Fibroblast of skin of scalp (primary cell): ENCODE measurements at regions not wholly inside any gene's neighbourhood (a gene's known extent, or its start where the extent isn't known, plus 50 kb on each side); places are given as distances from the start of the nearest gene placed in this dataset.
A peak's percentile ranks its signal among the peaks of the same experiment; 100 is the strongest.

ENCODE experiments used
- DNase-seq: peaks from one replicate; pipeline ENCODE4 v3.0.0-alpha.2; 2013

DNA sequence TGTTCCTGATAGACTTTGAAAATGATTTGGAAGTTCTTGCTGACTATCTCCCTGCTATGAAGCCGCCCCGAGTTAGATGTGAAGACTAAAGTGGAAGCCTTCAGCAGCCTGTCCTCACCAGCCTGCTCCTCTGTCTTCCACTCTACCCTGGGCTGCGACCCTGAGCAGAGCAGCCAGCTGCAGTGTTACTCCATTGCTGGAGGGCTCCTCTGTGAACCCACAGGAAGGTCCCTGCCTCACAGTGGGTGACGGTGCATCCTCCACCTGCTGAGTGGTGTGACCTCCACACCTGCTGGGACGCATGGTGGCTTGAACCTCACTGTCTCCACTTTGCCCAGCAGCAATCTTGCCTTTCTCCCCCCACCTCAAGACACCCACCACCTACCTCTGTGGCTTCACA, 116.4 kb downstream of the IRS2 start:
- no peak for DNase-seq

DNA sequence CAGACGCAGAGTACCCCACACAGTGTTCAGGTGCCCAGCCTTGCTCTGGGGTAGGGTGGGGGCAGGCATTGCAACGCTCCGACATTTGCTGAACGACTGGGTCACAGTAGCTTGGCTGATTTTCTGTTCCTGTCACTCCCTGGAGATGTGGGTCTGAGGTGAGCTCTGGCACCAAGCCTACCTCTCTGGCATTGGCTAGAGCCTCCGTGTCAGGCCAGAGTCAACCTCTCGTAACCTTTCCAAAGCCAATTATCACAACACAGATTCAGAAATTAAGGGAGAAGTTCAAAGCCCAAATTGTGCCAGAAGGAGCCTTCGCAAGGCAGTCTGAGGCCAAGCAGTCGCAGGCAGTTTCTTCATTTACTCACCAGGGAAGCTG, 117.2 kb downstream of the IRS2 start:
- no peak for DNase-seq

DNA sequence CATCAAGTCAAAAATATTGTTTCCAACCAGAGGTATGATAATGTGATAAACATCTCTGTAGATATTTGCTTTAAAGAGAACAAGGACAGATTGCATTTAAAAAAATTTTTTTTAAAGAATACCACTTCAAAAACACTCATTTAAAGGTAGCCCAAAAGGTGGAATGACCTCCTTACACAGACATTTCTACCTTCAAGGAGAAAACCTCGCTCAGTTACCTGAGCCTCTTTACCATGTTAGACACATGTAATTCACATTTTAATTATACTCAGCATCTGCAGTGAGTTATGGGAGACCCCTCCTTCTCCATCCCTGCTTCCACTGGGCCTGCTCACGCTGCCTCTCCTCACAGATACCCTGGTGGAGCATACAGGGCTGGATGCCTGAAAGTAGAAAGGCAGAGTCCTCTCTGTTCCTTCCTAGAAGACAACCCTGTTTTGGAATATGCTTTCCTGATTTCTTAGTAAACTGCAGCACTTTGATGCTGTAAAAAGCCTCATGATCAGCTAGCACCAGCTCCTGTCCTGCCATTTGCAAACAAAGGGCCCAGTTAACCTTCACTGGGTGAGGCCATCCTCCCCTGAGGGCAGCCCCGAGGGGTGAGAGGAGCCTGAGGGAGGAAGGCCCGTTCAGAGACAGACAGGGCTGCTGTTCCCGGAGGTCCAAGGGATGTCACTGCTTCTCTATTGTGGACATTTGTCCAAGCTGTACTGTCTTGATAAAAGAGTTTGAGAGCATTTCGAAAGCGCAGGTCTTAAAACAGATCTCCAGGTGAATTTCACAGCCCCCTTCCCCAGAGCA, 117.8 kb downstream of the IRS2 start:
- DNase-seq = no peak

DNA sequence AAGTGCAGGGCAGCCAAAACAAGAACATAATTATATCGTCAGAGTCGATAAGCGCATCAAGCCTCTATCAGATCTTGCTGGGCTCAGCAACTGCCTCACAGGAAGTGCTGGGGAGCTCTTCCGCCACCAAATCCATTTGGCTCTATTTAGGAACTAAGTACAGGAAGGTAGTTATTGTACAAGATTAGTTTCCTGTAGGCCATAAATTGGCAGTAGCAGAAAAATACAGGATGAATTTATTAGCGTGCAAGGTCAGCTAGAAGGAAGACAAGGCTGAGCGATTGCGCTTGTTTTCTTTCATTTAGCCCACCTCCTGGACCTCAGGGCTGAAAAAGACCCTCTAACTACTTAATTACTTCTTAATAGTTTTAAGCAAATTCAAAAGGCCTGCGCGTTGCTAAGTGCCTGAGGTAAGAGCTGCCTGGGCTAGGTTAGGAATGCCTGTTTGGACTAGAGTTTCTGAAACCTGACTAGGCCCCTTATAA, 118.5 kb downstream of the IRS2 start:
- no peak for DNase-seq

DNA sequence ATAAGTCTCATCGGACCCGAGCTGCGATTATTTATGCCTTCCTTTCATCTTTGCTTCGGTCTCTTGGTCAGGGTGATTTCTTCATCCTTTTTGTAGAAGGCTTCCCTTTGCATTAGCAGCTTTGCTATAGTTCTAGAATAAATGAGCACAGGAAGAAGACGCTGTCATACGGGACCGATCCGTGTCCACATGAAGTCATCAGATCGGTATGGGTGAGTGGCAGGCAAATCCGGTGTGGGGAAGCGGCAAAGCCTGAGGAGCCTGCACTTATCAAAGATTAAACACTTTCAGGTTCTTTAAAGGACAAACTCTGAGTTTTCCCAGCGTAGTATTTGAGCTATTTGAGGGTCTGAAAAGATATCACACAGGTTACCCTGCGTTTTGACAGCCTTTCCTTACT, 119.3 kb downstream of the IRS2 start:
- DNase-seq = peak; percentile 21

DNA sequence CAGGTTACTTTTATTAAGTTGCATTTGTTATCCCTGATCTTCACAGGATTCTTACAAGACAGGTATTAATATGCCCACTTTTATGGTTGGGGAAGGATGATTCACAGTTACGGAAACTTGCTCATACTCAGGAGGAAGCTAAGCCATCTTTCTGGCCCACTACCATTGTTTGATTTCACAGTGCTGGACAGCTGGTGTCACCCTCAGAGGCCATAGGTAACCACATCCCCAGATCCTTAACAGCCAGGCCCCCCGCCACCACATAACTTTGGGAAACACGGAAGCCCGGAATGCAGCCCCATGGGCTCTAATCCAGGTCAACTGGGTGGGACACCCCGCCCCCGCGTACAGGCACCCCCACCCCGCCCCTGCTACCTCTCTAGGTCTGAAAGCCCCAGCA, 119.7 kb downstream of the IRS2 start:
- DNase-seq = no peak

DNA sequence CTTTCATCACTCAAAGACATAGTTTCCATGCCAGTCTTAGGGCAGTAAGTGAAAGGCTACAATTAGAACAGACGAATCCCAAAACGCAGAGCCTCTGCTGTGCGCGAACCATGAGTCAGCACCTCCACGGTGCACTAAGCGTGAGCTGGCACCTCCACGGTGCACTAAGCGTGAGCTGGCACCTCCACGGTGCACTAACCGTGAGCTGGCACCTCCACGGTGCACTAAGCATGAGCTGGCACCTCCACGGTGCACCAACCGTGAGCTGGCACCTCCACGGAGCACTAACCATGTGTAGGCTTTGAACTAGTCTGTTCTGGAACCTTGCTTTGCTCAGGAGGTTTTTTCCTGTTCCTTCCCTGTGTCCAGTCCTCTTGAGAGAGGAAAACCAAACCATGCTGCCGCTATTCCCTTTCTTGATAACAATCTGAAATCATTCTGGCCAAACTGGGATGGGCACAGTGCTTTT, 120.6 kb downstream of the IRS2 start:
- no peak for DNase-seq

DNA sequence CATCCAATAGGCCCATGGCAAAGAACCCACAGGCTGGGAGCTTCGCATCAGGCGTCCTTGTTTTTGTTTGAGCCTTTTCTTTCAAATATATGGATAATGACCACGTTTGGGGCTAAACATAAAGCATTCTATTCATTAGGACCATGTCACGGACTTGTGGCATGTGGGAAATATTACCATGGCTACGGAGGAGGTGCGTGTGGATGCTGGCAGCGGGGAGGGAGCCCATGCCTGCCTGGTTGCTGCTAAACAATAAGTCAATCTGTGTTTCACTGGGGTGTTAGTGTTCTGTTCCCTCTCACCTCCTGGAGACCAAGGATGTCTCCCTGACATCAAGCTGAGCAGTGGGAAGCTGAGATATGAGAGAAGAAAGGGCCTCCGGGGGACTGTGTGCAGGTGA, 121.1 kb downstream of the IRS2 start:
- no peak for DNase-seq

DNA sequence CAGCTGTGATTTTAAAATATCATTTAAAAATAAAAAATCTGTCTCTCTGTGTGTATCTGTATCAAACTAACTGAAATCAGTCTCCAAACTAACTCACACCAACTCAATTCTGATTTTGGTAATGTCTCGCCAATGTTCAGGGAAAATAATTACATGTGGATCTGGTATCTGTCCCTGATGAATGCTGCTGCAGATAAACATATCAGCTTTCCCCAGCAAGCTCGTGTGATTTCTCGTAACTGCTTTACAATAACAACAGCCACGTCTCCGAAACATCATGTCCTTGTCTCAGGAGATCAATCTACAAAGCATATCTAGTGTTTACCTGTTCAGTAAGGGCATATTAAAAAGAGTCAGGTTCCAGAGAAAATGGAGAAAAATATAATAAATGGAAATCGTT, 129.0 kb downstream of the IRS2 start:
- no peak for DNase-seq

DNA sequence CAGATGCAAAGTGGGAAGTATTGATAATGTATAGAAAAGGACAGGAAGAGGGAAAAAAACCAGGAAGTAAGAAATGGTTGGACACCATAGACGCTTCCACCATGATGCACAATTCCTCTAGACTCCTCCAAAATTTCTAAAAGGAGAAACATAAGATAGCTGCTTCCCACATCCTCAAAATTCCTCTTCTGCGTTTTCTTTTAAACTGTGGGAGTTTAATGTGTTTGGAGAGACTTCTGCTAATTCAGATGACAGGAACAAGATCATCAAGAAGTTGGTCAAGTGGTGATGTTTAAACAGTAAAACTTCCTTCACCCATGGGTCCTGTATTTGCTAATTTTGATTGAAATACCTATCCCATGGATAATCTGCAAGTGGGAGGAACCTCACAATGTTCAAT, 130.2 kb downstream of the IRS2 start:
- DNase-seq = no peak

DNA sequence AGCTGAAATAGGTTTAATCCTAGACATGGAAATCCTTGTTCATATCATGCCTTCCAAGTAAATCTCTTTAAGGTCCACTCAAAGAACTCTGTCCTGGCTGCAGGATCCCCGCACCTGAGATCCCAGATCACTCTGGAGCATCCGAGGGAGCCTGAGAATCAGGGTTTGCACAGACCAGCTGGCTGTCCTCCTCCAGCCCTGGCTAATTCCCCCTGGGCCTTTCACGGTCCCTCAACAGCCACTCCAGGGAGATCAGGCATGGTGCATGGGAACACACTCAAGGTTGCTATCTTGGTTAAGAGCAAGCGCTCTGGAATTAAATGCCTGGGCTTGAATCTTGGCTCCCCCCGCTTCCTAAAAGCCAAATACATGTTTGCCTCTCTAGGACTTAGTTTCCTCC, 130.8 kb downstream of the IRS2 start:
- DNase-seq = no peak

DNA sequence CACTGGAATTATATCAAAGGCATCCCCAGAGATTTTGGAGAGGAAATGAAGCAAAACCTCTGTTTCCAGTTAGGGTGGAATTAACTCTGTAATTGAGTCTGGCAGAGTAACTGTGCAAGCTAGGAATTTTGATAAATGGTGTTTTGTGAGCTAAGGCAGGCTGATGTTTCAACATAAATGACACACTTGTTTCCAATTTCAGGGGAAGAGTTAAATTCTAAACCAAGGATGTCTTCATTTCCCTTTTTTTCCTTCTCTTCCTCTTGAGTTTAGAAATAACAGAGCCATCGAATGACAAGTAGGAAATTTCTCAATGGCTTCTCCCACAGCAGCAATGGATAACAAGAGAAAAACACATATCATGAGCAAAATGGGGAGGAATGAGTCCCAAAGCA, 131.2 kb downstream of the IRS2 start:
- DNase-seq = peak; percentile 20

DNA sequence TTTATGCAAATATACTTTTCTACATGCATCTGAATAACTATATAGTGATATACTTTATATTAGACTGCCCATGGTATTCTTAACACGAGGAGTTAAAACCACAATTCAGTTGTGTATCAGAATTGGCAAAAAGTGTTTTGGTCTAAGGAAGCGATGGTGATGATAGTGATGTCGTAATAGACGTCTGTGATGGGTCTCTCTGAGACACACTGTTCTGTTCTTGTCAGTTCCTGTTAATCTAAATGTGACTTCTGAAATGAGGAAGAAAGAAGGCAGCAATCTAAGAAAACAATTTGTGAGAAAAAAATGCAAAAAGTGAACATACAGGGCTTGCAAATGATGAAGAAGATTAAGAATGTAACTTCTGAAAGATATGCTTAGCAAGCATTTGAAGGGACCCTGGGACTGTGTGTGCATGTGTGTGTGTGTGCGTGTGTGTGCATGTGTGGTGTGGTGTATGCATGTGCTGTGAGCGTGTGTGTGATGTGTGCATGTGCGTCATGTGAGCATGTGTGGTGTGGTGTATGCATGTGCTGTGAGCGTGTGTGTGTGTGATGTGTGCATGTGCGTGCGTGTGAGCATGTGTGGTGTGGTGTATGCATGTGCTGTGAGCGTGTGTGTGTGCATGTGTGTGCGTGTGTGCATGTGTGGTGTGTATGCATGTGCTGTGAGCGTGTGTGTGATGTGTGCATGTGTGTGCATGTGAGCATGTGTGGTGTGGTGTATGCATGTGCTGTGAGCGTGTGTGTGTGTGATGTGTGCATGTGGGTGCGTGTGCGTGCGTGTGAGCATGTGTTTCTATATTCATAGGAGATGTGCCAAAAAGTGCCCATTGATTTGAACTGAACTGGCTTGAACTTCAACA, 131.8 kb downstream of the IRS2 start:
- DNase-seq = peak; percentile 3

DNA sequence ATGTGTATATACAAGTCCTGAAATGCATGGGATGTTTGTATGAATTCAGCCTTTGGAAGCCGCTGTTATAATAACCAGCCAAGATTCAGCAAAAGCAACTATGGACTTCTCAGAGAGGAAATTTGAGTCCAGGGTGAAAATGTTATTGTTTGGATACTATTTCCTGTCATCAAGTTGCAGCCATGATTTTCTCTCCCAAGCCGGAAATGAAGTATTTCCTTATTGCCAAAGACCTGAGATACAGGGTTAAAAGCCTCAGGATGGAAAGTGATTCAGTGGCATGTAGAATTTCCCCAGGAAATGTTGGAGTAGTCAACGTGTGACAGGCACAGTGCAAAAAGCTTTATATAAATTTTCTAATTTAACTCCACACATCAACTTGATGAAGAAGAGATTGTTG, 133.9 kb downstream of the IRS2 start:
- no peak for DNase-seq

DNA sequence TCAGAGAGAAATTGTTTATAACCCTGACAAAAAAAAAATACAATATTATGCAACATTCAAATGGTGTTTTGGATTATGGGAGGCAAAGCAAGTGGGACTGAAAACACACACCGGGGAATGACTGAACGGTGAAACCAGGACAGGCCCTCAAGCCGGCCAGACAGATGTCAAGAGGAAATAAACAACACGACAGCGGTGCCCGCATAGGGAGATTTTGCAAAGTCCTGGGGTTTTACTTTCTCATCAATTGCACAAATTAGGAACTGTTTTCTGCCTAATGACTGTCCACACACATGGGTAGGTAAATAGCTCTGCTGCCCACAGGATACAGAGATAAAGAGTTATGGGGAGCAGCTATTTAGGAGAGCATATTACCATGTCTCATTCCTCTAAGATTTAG, 134.5 kb downstream of the IRS2 start:
- DNase-seq = no peak

DNA sequence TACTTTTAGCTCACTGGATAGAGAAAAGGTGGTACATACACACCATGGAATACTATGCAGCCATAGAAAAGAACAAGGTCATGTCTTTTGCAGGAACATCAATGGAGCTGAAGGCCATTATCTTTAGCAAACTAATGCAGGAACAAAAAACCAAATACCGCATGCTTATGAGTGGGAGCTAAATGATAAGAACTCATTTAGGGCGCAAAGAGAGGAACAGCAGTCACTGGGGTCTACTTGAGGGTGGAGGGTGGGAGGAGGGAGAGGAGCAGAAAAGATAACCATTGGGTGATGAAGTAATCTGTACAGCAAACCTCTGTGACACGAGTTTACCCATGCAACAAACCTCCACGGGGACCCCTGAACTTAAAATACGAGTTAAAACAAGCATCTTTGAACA, 135.1 kb downstream of the IRS2 start:
- DNase-seq = no peak

DNA sequence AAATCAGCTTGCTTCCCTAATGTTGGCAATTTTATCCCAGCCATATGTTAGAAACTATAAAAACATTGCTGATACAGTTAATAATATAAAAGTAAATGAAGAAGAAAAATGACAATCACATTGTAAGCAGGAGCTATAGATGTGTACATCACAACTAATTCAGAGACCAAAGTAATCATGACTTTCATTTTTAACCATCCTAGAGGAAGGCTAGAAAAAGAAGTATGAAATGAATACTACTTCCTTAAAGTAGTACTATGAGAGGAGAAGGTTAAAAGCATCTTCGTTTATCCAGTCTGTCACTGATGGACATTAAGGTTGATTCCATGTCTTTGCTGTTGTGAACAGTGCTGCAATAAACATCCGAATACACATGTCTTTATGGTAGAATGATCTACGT, 135.5 kb downstream of the IRS2 start:
- no peak for DNase-seq

DNA sequence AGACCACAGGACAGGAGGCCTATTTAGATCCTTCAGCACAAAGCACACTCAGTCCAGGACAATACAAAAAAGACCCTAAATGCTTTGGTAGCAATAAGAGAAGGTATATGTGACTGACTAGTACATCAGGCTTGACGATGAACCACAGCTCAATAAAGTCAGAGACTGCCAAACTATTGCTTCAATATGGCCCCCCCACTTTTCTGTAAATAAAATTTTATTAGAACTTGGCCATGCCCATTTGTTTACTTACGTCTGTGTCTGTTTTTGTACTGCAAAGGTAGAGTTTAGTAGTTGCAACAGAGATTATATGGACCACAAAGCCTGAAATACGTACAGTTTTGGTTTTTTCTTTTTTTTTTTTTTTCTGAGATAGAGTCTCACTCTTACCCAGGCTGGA, 136.7 kb downstream of the IRS2 start:
- no peak for DNase-seq

DNA sequence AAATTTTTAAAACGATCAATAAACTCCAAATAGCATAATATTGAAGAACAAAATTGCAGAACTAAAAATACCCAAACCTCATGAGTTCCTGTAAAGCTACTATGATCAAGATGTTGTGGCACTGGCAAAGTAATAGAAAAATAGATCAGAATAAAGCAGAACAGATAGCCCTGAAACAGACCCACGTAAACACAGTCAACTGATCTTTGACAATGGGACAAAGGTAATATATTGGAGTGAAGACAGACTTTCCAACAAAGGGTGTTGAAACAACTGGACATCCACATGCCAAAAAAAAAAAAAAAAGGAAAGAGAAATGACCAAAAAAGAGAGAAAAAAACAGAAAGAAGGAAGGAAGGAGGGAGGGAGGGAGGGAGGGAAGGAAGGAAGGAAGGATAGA, 138.7 kb downstream of the IRS2 start:
- no peak for DNase-seq

DNA sequence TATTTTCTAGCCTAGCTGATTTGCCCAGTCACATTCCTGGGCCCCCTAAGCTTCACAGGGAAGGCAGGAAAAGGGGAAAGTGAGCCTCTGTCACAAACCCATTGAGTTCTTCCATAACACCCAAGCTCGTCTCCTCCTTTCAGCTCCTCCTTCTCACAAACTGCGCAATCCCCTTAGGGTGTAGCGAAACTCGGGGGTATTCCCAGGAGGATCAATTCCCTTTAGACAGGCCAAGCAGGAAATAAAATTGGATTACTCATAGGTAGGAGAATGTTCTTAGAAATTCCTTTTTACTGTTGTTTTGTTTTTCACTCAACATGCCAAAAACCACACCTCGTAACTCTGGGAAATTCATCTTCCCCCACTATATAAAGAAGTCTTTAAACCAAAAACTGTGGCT, 139.3 kb downstream of the IRS2 start:
- DNase-seq = peak; percentile 46

DNA sequence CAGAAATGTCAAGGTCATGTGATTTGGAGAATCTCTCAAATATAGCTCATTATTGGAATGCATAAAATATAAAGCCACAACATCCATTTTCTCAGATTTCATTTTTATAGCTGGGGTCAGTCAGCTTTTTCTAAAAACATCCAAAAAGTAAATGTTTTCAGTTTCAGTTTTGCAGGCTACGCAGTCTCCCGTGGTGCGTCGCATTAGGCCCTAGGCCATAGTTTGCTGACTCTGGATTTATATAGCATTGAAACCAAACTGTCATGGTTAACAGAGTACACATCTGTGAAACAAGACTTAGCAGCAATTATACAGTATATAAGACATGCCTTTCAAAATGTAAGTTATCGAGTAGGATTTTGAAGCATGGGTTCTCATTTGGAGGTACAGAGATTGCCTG, 140.0 kb downstream of the IRS2 start:
- no peak for DNase-seq

DNA sequence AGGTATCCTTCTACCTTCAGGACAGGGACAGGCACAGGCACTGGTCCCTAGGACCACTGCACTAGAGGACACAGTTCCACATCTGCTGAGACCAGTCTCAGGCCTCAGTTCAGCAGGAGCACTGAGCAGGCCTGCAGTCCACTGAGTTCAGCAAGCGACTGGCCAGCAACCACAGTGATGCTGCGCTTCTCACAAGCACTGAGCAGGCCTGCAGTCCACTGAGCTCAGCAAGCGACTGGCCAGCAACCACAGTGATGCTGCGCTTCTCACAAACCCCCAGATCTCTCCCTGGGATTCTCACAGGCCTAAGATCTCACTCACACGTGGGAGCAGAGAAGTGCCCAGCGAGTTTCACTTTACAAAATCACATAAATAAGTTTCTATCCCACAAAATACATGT, 140.6 kb downstream of the IRS2 start:
- no peak for DNase-seq

DNA sequence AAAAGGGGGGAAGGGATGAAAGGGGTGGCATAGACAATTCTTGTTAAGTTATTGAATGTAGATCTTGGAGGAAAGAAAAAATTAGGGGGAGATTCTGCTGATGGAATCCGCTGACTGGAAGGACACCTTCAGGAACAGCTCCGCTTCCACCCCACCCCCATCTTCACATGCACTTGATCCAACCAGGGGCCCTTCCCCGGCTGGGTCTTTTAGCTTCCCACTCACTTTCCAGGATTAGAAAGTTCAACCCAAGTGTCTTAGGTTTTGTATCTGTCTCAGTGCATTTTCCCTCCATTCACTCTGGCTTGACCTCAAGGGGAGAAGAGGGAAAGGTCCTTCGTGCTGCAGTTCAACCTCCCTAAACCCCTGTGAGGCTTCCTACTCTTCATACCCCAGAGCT, 141.4 kb downstream of the IRS2 start:
- no peak for DNase-seq
